ENCODE measurements at regions not wholly inside any gene's neighbourhood (a gene's known extent, or its start where the extent isn't known, plus 50 kb on each side); places are given as distances from the start of the nearest gene placed in this dataset.
"Not testable (repeated sequence)": the region's sequence is repeated elsewhere in the genome, so short reads cannot be mapped to it uniquely, and the experiment has no call there.

GRCh38 chr9:62677016-62677415 lies 1487.2 kb downstream of the SPATA31A7 start:
- H3K9ac ChIP-seq (ENCODE audit: insufficient read depth, low read length, poor library complexity, severe bottlenecking); intact Hi-C loops (cut with micrococcal nuclease); H3K79me2 ChIP-seq (ENCODE audit: insufficient read depth, low read length); H3K9me3 ChIP-seq (replicated peaks in 1 of 2; ENCODE audit: control insufficient read depth in 1 of 2, insufficient read depth in 1 of 2, low read length in 2 of 2); H3K27ac ChIP-seq (ENCODE audit: low read depth in 1 of 2, low read length in 2 of 2); H3K27me3 ChIP-seq (ENCODE audit: control insufficient read depth in 2 of 2, insufficient read depth in 2 of 2, low read length in 2 of 2); H3K4me1 ChIP-seq (ENCODE audit: control insufficient read depth in 1 of 2, insufficient read depth in 2 of 2, low read length in 2 of 2); H3K4me3 Mint-ChIP-seq; H3K4me2 ChIP-seq (replicated peaks; ENCODE audit: extremely low read depth, low read length, poor library complexity, severe bottlenecking); H3K4me1 Mint-ChIP-seq; H3K4me3 ChIP-seq (replicated peaks in 1 of 3; ENCODE audit: low read depth in 2 of 3, low read length in 3 of 3); H3K36me3 Mint-ChIP-seq; H3K27me3 Mint-ChIP-seq (ENCODE audit: low read depth in 3 of 3); H2AFZ ChIP-seq (ENCODE audit: insufficient read depth, low read depth, low read length, poor library complexity, severe bottlenecking); H3K27ac Mint-ChIP-seq; H4K20me1 ChIP-seq (ENCODE audit: insufficient read depth, low read length); DNase-seq; H3K9me3 Mint-ChIP-seq; H3K36me3 ChIP-seq (replicated peaks in 1 of 2; ENCODE audit: control insufficient read depth in 1 of 2, insufficient read depth in 2 of 2, low read length in 2 of 2): not testable (repeated sequence)
- no CpG with 5 or more reads among the region's 6 CpGs for WGBS (ENCODE audit: insufficient coverage)

DNA sequence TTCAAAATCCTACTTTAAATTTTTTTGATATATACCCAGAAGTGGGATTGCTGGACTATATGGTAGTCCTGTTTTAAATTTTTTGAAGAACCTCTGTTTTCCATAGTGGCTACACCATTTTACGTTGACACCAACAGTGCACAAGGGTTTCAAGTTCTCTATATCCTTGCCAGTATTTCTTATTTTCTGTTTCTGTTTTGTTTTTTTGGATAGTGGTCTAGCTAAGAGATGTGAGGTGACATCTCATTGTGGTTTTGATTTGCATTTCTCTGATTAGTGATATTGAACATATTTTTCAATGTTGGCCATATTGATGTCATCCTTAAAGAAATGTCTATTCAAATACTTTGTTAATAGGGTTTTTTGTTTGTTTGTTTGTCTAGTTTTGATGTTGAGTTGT lies 1488.5 kb downstream of the SPATA31A7 start:
- no CpG with 5 or more reads among the region's 1 CpG for WGBS (ENCODE audit: insufficient coverage)
- H3K4me3 Mint-ChIP-seq, H3K27ac Mint-ChIP-seq: not testable (repeated sequence)

GRCh38 chr9:62679020-62679419 lies 1489.2 kb downstream of the SPATA31A7 start:
- WGBS (ENCODE audit: insufficient coverage), result no CpG with 5 or more reads among the region's 8 CpGs
- not testable (repeated sequence) for H3K36me3 Mint-ChIP-seq; H3K27ac ChIP-seq (ENCODE audit: low read depth in 1 of 2, low read length in 2 of 2)

More for the DNA sequence above, 1488.5 kb downstream of the SPATA31A7 start:
- H3K9ac ChIP-seq (ENCODE audit: insufficient read depth, low read length, poor library complexity, severe bottlenecking); DNase-seq; H3K9me3 ChIP-seq (replicated peaks in 1 of 2; ENCODE audit: control insufficient read depth in 1 of 2, insufficient read depth in 1 of 2, low read length in 2 of 2); H3K36me3 Mint-ChIP-seq; H3K4me2 ChIP-seq (replicated peaks; ENCODE audit: extremely low read depth, low read length, poor library complexity, severe bottlenecking); H3K9me3 Mint-ChIP-seq; H2AFZ ChIP-seq (ENCODE audit: insufficient read depth, low read depth, low read length, poor library complexity, severe bottlenecking); H3K4me1 Mint-ChIP-seq; H3K36me3 ChIP-seq (replicated peaks in 1 of 2; ENCODE audit: control insufficient read depth in 1 of 2, insufficient read depth in 2 of 2, low read length in 2 of 2); H3K79me2 ChIP-seq (ENCODE audit: insufficient read depth, low read length); intact Hi-C loops (cut with micrococcal nuclease); H3K4me3 ChIP-seq (replicated peaks in 1 of 3; ENCODE audit: low read depth in 2 of 3, low read length in 3 of 3); H3K27me3 ChIP-seq (ENCODE audit: control insufficient read depth in 2 of 2, insufficient read depth in 2 of 2, low read length in 2 of 2); H3K4me1 ChIP-seq (ENCODE audit: control insufficient read depth in 1 of 2, insufficient read depth in 2 of 2, low read length in 2 of 2); H4K20me1 ChIP-seq (ENCODE audit: insufficient read depth, low read length); H3K27ac ChIP-seq (ENCODE audit: low read depth in 1 of 2, low read length in 2 of 2); H3K27me3 Mint-ChIP-seq (ENCODE audit: low read depth in 3 of 3): not testable (repeated sequence)

DNA sequence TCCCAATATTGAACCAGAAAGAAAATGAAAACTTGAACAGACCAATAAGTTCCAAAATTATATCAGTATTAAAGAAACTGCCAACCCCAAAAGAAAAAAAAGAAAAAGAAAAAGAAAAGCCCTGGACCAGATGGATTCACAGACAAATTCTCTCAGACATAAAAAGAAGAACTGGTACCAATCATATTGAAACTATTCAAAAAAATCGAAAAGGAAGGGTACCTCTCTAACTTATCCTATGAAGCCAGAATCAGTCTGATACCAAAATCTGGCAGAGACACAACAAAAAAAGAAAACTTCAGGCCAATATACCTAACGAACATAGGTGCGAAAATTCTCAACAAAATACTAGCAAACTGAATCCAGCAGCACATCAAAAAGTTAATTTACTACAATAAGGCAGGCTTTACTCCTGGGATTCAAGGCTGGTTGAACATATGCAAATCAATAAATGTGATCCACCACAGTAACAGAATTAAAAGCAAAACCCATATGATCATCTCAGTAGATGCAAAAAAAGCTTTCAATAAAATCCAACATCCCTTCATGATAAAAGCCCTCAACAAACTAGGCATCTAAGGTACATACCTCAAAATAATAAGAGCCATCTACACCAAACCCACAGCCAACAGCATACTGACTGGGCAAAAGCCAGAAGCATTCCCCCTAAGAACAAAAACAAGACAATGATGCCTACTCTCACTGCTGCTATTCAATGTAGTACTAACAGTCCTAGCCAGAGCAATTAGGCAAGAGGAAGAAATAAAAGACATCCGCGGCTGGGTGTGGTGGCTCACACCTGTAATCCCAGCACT lies 1495.2 kb downstream of the SPATA31A7 start:
- H3K4me1 Mint-ChIP-seq, result not testable (repeated sequence)

More at GRCh38 chr9:62679020-62679419, 1489.2 kb downstream of the SPATA31A7 start:
- H4K20me1 ChIP-seq (ENCODE audit: insufficient read depth, low read length); H3K9me3 ChIP-seq (replicated peaks in 1 of 2; ENCODE audit: control insufficient read depth in 1 of 2, insufficient read depth in 1 of 2, low read length in 2 of 2); H3K4me3 ChIP-seq (replicated peaks in 1 of 3; ENCODE audit: low read depth in 2 of 3, low read length in 3 of 3); H3K27ac Mint-ChIP-seq; H3K9me3 Mint-ChIP-seq; intact Hi-C loops (cut with micrococcal nuclease); H3K4me1 Mint-ChIP-seq; H3K36me3 ChIP-seq (replicated peaks in 1 of 2; ENCODE audit: control insufficient read depth in 1 of 2, insufficient read depth in 2 of 2, low read length in 2 of 2); DNase-seq; H3K4me3 Mint-ChIP-seq; H3K4me2 ChIP-seq (replicated peaks; ENCODE audit: extremely low read depth, low read length, poor library complexity, severe bottlenecking); H3K27me3 ChIP-seq (ENCODE audit: control insufficient read depth in 2 of 2, insufficient read depth in 2 of 2, low read length in 2 of 2); H2AFZ ChIP-seq (ENCODE audit: insufficient read depth, low read depth, low read length, poor library complexity, severe bottlenecking); H3K79me2 ChIP-seq (ENCODE audit: insufficient read depth, low read length); H3K9ac ChIP-seq (ENCODE audit: insufficient read depth, low read length, poor library complexity, severe bottlenecking); H3K27me3 Mint-ChIP-seq (ENCODE audit: low read depth in 3 of 3); H3K4me1 ChIP-seq (ENCODE audit: control insufficient read depth in 1 of 2, insufficient read depth in 2 of 2, low read length in 2 of 2): not testable (repeated sequence)

More for the DNA sequence above, 1495.2 kb downstream of the SPATA31A7 start:
- H3K4me3 Mint-ChIP-seq; H3K9me3 Mint-ChIP-seq; H3K4me2 ChIP-seq (replicated peaks; ENCODE audit: extremely low read depth, low read length, poor library complexity, severe bottlenecking); H3K4me3 ChIP-seq (replicated peaks in 1 of 3; ENCODE audit: low read depth in 2 of 3, low read length in 3 of 3); DNase-seq; H3K9ac ChIP-seq (ENCODE audit: insufficient read depth, low read length, poor library complexity, severe bottlenecking); H3K4me1 ChIP-seq (ENCODE audit: control insufficient read depth in 1 of 2, insufficient read depth in 2 of 2, low read length in 2 of 2); H4K20me1 ChIP-seq (ENCODE audit: insufficient read depth, low read length); H3K27me3 ChIP-seq (ENCODE audit: control insufficient read depth in 2 of 2, insufficient read depth in 2 of 2, low read length in 2 of 2); H2AFZ ChIP-seq (ENCODE audit: insufficient read depth, low read depth, low read length, poor library complexity, severe bottlenecking); H3K36me3 Mint-ChIP-seq; intact Hi-C loops (cut with micrococcal nuclease); H3K27ac ChIP-seq (ENCODE audit: low read depth in 1 of 2, low read length in 2 of 2); H3K27me3 Mint-ChIP-seq (ENCODE audit: low read depth in 3 of 3); H3K79me2 ChIP-seq (ENCODE audit: insufficient read depth, low read length); H3K9me3 ChIP-seq (replicated peaks in 1 of 2; ENCODE audit: control insufficient read depth in 1 of 2, insufficient read depth in 1 of 2, low read length in 2 of 2); H3K27ac Mint-ChIP-seq; H3K36me3 ChIP-seq (replicated peaks in 1 of 2; ENCODE audit: control insufficient read depth in 1 of 2, insufficient read depth in 2 of 2, low read length in 2 of 2): not testable (repeated sequence)
- WGBS (ENCODE audit: insufficient coverage), result no CpG with 5 or more reads among the region's 5 CpGs
